GM12891 (cell line): ENCODE measurements at regions not wholly inside any gene's neighbourhood (a gene's known extent, or its start where the extent isn't known, plus 50 kb on each side); places are given as distances from the start of the nearest gene placed in this dataset.

ENCODE experiments used
- DNase-seq: peaks from one replicate; pipeline ENCODE4 v3.0.0; 2011; ENCODE audit warnings: low spot score; ENCODE audit not compliant: insufficient read length
- FAIRE-seq: peaks from 2 replicates; lab custom pipeline; 2011; peaks lifted over from hg19 to GRCh38; lab: Jason Lieb, UNC
- PAX5 ChIP-seq: IDR thresholded peaks from 2 replicates; pipeline ENCODE4 v1.6.1; 2011; ENCODE audit warnings: low read length, moderate library complexity, mild to moderate bottlenecking; ENCODE audit not compliant: insufficient read depth, severe bottlenecking
- POLR2A ChIP-seq: IDR thresholded peaks from 2 replicates; pipeline ENCODE4 v1.6.1; 2011; ENCODE audit warnings: low read depth, low read length, control low read depth
- POLR2AphosphoS5 ChIP-seq: IDR thresholded peaks from 2 replicates; pipeline ENCODE4 v1.6.1; 2011; ENCODE audit warnings: low read depth, low read length, control low read depth
- POU2F2 ChIP-seq: IDR thresholded peaks from 2 replicates; pipeline ENCODE4 v1.6.1; 2011; ENCODE audit warnings: low read depth, mild to moderate bottlenecking, control low read depth, low read length, moderate library complexity
- SPI1 ChIP-seq: IDR thresholded peaks from 2 replicates; pipeline ENCODE4 v1.6.1; 2011; ENCODE audit warnings: low read depth, low read length, control low read depth
- TAF1 ChIP-seq: IDR thresholded peaks from 2 replicates; pipeline ENCODE4 v1.6.1; 2011; ENCODE audit warnings: low read depth, low read length, control low read depth

- FAIRE-seq = no peak
- DNase-seq = no peak
- TF ChIP-seq POLR2A (no peak), TAF1 (no peak), PAX5 (no peak), POU2F2 (no peak), POLR2AphosphoS5 (no peak), SPI1 (no peak)
Observed at GRCh38 chr5:14090755-14091154, 52.4 kb upstream of the TRIO start.

- TF ChIP-seq SPI1 (no peak), PAX5 (no peak), POU2F2 (no peak), POLR2AphosphoS5 (no peak), TAF1 (no peak), POLR2A (no peak)
- FAIRE-seq (no peak), DNase-seq (no peak)
Observed at GRCh38 chr5:14090290-14090689, 52.9 kb upstream of the TRIO start.

- FAIRE-seq = no peak
- TF ChIP-seq POU2F2 (no peak), TAF1 (no peak), POLR2AphosphoS5 (no peak), SPI1 (no peak), POLR2A (no peak), PAX5 (no peak)
- no peak for DNase-seq
Observed at GRCh38 chr5:14089198-14089597, 53.9 kb upstream of the TRIO start.

- DNase-seq (no peak), FAIRE-seq (no peak)
- TF ChIP-seq POLR2A = no peak
- TF ChIP-seq PAX5 = no peak
- TF ChIP-seq POU2F2 = no peak
Observed at GRCh38 chr5:14086261-14086660, 56.9 kb upstream of the TRIO start.

GRCh38 chr5:14082973-14083372 lies 60.2 kb upstream of the TRIO start:
- FAIRE-seq = no peak
- DNase-seq = no peak
- TF ChIP-seq PAX5 (no peak), SPI1 (no peak), POLR2AphosphoS5 (no peak), POLR2A (no peak), TAF1 (no peak), POU2F2 (no peak)

GRCh38 chr5:14082523-14082922 lies 60.6 kb upstream of the TRIO start:
- TF ChIP-seq POLR2A (no peak), POU2F2 (no peak)
- no peak for FAIRE-seq
- no peak for DNase-seq

- FAIRE-seq (no peak), DNase-seq (no peak)
- TF ChIP-seq TAF1 (no peak), POLR2A (no peak), PAX5 (no peak), POLR2AphosphoS5 (no peak), SPI1 (no peak)
Observed at GRCh38 chr5:14081791-14082190, 61.4 kb upstream of the TRIO start.

GRCh38 chr5:14078716-14079115 lies 64.4 kb upstream of the TRIO start:
- DNase-seq (no peak), FAIRE-seq (no peak)
- no peak for TF ChIP-seq POLR2A

- TF ChIP-seq POLR2A (no peak), SPI1 (no peak), POU2F2 (no peak), POLR2AphosphoS5 (no peak), PAX5 (no peak), TAF1 (no peak)
- FAIRE-seq (no peak), DNase-seq (no peak)
Observed at GRCh38 chr5:14077501-14077900, 65.6 kb upstream of the TRIO start.

- TF ChIP-seq PAX5 (no peak), TAF1 (no peak), POU2F2 (no peak), POLR2A (no peak), POLR2AphosphoS5 (no peak), SPI1 (no peak)
- DNase-seq (no peak), FAIRE-seq (no peak)
Observed at GRCh38 chr5:14076561-14076960, 66.6 kb upstream of the TRIO start.

- TF ChIP-seq POLR2AphosphoS5 (no peak), POU2F2 (no peak), TAF1 (no peak), SPI1 (no peak), POLR2A (no peak), PAX5 (no peak)
- no peak for DNase-seq
- FAIRE-seq = no peak
Observed at GRCh38 chr5:14075937-14076336, 67.2 kb upstream of the TRIO start.
